Smooth muscle cell (in vitro differentiated cells): ENCODE measurements at regions not wholly inside any gene's neighbourhood (a gene's known extent, or its start where the extent isn't known, plus 50 kb on each side); places are given as distances from the start of the nearest gene placed in this dataset.

Source experiments
- DNase-seq: peaks from one replicate; lab custom pipeline; 2025; ENCODE audit not compliant: unreplicated experiment; lab: John Stamatoyannopoulos, UW
- H2AFZ ChIP-seq: fragments of 200-600 bp; sonication (generic); 2 replicates; pipeline ENCODE4 v1.6.0; 2016; ENCODE audit warnings: antibody characterized with exemption, low read depth, mild to moderate bottlenecking
- H3F3A ChIP-seq: fragments of 200-600 bp; sonication (generic); 2 replicates; pipeline ENCODE4 v1.6.0; 2017; ENCODE audit warnings: antibody characterized with exemption, low read depth
- H3K27ac ChIP-seq: fragments of 200-600 bp; sonication (generic); 2 replicates; pipeline ENCODE4 v1.5.1; 2016; ENCODE audit warnings: low read depth, mild to moderate bottlenecking
- H3K27me3 ChIP-seq: fragments of 200-600 bp; sonication (generic); 2 replicates; pipeline ENCODE4 v1.6.1; 2016; ENCODE audit warnings: low read depth, mild to moderate bottlenecking
- H3K36me3 ChIP-seq: fragments of 200-600 bp; sonication (generic); 2 replicates; pipeline ENCODE4 v1.5.1; 2016; ENCODE audit warnings: low read depth
- H3K4me1 ChIP-seq: fragments of 200-600 bp; sonication (generic); 2 replicates; pipeline ENCODE4 v1.5.1; 2016; ENCODE audit warnings: low read depth
- H3K4me2 ChIP-seq: fragments of 200-600 bp; sonication (generic); 2 replicates; pipeline ENCODE4 v1.6.0; 2016; ENCODE audit warnings: mild to moderate bottlenecking
- H3K4me3 ChIP-seq: fragments of 200-600 bp; sonication (generic); 2 replicates; pipeline ENCODE4 v1.5.1; 2016; ENCODE audit warnings: mild to moderate bottlenecking
- H3K79me2 ChIP-seq: fragments of 200-600 bp; sonication (generic); 2 replicates; pipeline ENCODE4 v1.6.0; 2016; ENCODE audit warnings: low read depth, mild to moderate bottlenecking
- H3K9ac ChIP-seq: fragments of 200-600 bp; sonication (generic); 2 replicates; pipeline ENCODE4 v1.6.0; 2016; ENCODE audit warnings: low read depth
- H3K9me3 ChIP-seq: fragments of 200-600 bp; sonication (generic); replicated peaks from 2 replicates; pipeline ENCODE4 v1.5.1; 2016; ENCODE audit warnings: low read depth
- H4K20me1 ChIP-seq: fragments of 200-600 bp; sonication (generic); 2 replicates; pipeline ENCODE4 v1.6.0; 2016; ENCODE audit warnings: low read depth
- CTCF ChIP-seq: fragments of 200-600 bp; sonication (generic); IDR thresholded peaks from 2 replicates; pipeline ENCODE4 v1.5.1; 2017; ENCODE audit warnings: borderline replicate concordance, mild to moderate bottlenecking, antibody characterized with exemption; ENCODE audit not compliant: insufficient read depth, poor library complexity, severe bottlenecking
- WGBS: methylation state at CpG from one replicate; pipeline ENCODE4 v1.1.7; 2016; ENCODE audit warnings: low lambda C conversion rate; 5-methylcytosine and 5-hydroxymethylcytosine counted together

- Histone ChIP-seq H3K36me3 (no peaks in the 10 kb centered on the region), H3K4me3 (no peak overlapping the region), H4K20me1 (no peaks in the 10 kb centered on the region), H3K9me3 (no peaks in the 10 kb centered on the region), H2AFZ (no peak overlapping the region), H3K4me1 (no peaks in the 10 kb centered on the region), H3K27me3 (no peaks in the 10 kb centered on the region), H3K9ac (no peak overlapping the region), H3F3A (no peaks in the 10 kb centered on the region), H3K79me2 (no peaks in the 10 kb centered on the region), H3K27ac (no peak overlapping the region), H3K4me2 (no peak overlapping the region)
- no peak for TF ChIP-seq CTCF
- no peak for DNase-seq
These were observed 420.8 kb upstream of the ACTBL2 start for GRCh38 chr5:57903458-57903857.

- H3K79me2 ChIP-seq = no peaks in the 10 kb centered on the region
- H3K27me3 ChIP-seq = no peaks in the 10 kb centered on the region
- no peaks in the 10 kb centered on the region for H3K4me1 ChIP-seq
- no peak overlapping the region for H3K27ac ChIP-seq
- WGBS = 49% methylated on average over 2 of the region's 2 CpGs
- no peak overlapping the region for H3K4me3 ChIP-seq
- H3K9ac ChIP-seq = no peak overlapping the region
- no peak for DNase-seq
- no peaks in the 10 kb centered on the region for H4K20me1 ChIP-seq
- no peaks in the 10 kb centered on the region for H3F3A ChIP-seq
- TF ChIP-seq CTCF = no peak
- no peaks in the 10 kb centered on the region for H3K36me3 ChIP-seq
- H3K4me2 ChIP-seq = no peak overlapping the region
- no peak overlapping the region for H2AFZ ChIP-seq
- H3K9me3 ChIP-seq = no peaks in the 10 kb centered on the region
These were observed 419.5 kb upstream of the ACTBL2 start for GRCh38 chr5:57902095-57902494.

GRCh38 chr5:57900381-57900944, 417.9 kb upstream of the ACTBL2 start:
- no peak overlapping the region for H2AFZ ChIP-seq
- DNase-seq = no peak
- no peaks in the 10 kb centered on the region for H3K27me3 ChIP-seq
- H3K4me3 ChIP-seq = no peak overlapping the region
- H3F3A ChIP-seq = no peaks in the 10 kb centered on the region
- 91% methylated on average over 4 of the region's 4 CpGs for WGBS
- TF ChIP-seq CTCF = no peak
- no peak overlapping the region for H3K9ac ChIP-seq
- H3K4me1 ChIP-seq = no peaks in the 10 kb centered on the region
- H3K27ac ChIP-seq = no peak overlapping the region
- no peak overlapping the region for H3K4me2 ChIP-seq
- no peaks in the 10 kb centered on the region for H3K79me2 ChIP-seq
- no peaks in the 10 kb centered on the region for H4K20me1 ChIP-seq
- no peaks in the 10 kb centered on the region for H3K36me3 ChIP-seq
- no peaks in the 10 kb centered on the region for H3K9me3 ChIP-seq

GRCh38 chr5:57896576-57896975, 414.0 kb upstream of the ACTBL2 start:
- H3F3A ChIP-seq = no peaks in the 10 kb centered on the region
- no peak overlapping the region for H3K4me3 ChIP-seq
- H2AFZ ChIP-seq = no peak overlapping the region
- H3K9me3 ChIP-seq = no peaks in the 10 kb centered on the region
- no peaks in the 10 kb centered on the region for H3K36me3 ChIP-seq
- H3K27me3 ChIP-seq = no peaks in the 10 kb centered on the region
- no peaks in the 10 kb centered on the region for H3K4me1 ChIP-seq
- no peak for DNase-seq
- H4K20me1 ChIP-seq = no peaks in the 10 kb centered on the region
- H3K27ac ChIP-seq = no peak overlapping the region
- H3K4me2 ChIP-seq = no peak overlapping the region
- no peak overlapping the region for H3K9ac ChIP-seq
- TF ChIP-seq CTCF = no peak
- no peaks in the 10 kb centered on the region for H3K79me2 ChIP-seq
